NCI-H2227 (cell line): ENCODE measurements at regions not wholly inside any gene's neighbourhood (a gene's known extent, or its start where the extent isn't known, plus 50 kb on each side); places are given as distances from the start of the nearest gene placed in this dataset.
"Not testable (repeated sequence)": the region's sequence is repeated elsewhere in the genome, so short reads cannot be mapped to it uniquely, and the experiment has no call there.

ENCODE experiments used
- DNase-seq: peaks from one replicate; lab custom pipeline; 2025; ENCODE audit not compliant: unreplicated experiment; lab: John Stamatoyannopoulos, UW

DNA sequence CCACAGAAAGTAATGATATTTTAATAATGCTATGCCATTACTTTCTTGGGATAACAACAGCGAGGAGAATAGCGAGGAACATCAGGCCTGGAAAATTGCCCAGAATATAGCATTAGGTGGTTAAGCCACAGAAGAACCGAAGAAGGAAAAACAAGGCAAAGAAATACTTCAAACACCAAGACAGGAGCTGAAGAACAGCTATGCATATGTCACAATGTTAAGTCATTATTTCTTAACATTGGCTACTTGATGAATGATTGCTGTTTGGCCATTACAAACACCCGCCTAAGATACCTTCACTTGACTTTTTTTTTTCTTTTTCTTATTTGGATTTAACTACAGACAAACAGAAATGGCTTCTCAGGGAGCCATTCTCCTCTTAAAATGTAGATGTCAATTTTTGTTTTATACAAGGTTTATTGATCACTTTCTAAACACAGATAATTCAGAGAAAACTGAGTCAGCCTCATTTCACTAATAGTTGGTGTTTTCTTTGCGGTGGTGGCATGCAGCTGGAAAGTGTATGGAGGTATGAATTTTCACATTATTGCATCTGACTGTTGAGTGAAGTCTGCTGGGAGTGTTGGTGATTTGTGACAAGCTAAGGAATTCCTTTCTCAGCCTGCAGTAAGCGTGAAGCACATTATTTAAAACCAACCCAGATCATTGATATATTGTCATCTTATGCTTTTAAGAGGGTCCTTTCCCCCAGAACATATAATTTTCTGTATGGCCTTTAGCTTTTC is 705.7 kb upstream of the NR2F2 start:
- DNase-seq = no peak

DNA sequence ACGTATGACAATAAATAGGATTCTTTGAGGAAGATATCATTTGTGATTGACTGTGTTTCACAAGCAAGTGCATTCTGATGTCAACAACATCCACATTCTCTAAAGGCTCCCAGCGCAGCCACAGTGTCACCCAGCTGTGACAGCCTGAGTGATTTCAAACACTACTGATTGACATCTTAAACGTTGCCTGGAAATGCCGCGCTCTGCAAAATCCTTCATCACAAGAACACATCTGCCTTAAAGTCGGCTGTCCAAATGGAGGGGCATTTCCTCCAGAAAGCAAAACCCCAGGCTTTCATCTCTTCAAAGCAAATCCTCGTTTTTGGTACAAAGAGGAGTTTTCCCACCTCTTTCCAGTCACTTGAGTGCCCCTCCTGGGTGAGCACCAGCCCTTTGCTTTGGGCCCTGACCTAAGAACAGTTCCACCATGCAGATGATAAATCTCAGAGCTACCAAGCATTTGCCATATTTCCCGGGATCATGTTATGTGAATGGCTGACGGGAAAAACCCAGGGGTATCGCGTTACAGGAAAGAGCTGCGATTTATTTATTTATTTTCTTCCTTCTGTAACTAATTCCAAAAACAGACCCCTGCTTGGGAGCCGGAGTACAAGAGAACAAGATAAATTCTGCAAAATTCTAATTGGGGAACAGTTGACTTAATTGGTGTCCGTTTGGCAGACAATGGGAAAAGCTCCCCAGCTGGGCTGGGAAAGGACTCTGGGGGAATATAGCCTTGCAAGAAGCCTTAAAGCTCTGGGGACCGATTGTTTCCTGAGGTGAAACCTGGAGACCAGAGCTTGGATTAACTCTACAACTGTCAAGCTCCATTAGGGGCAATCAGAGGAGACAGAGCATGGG is 703.8 kb upstream of the NR2F2 start:
- DNase-seq = no peak

DNA sequence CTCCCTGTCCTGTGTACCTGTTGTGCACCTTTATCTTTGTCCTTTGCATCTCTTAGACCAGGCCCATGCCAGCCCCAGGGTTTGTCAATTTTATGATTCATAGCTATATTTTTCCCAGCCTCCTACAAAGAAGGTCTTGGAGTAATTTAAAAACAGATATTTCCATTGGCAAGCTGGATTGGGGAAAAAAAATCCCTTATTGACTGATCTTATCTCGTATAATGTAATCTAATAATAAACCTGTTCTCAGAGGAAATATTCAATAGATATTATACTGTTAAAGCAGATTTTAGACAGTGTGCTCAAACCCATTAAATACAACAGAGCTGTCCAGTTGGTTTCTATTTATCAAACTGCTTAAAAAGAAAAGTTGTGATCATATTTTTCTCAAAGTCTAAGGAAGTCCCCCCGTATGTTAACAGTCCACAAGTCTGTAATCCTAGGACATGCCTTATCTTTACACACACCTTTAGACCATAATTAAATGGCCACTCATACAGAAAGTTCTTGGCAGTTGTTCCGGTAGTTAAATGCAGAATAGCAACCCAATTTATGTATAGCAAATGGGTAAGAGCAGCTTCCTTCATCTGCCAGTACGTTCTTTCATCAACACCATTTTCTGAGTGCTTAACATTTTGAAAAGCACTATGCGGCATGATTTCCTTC is 700.9 kb upstream of the NR2F2 start:
- no peak for DNase-seq

DNA sequence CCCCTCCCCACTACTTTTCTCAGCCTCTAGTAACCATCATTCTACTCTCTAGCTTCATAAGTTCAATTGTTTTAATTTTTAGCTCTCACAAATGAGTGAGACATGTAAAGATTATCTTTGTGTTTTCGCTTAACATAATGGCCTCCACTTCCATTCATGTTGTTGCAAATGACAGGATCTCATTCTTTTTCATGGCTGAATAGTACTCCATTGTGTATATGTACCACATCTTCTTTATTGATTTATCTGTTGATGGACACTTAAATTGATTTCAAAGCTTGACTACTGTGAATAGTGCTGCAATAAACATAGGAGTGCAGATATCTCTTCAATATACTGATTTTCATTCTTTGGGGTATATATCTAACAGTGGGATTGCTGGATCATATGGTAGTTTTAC is 699.8 kb upstream of the NR2F2 start:
- DNase-seq = no peak

DNA sequence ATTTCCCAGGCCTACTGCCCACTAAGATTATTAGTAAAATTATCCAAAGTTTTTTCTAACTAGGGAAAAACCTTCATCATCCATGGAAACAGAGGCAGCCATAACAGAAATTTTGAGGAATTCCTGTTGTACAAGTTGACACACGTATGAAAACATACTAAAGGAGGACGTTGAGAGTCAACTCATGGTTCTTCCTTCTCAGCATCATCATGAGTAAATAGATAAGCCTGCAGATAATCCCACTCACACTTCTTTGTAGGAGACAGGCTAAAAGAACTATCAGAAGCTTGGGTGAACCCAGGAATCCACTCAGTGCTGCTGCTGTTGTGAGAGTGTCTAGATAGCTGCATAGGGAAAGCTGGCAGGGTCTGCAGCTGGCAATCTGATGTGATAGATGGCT is 694.8 kb upstream of the NR2F2 start:
- DNase-seq = no peak

DNA sequence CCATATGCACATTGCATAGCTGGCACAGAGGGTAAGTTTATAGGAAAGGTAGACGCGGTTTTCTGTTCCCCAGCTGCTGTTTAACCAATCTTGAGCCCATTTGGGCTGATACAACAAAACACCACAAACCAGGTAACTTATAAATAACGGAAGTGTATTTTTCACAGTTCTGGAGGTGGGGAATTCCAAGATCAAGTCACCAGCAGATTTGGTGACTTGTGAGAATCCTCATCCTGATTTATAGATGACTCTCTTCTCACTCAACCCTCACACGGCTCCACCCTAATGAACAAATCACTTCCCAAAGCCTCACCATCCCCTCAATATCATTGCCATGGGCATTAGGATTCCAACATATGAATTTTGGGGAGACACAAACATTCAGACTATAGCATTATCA is 694.4 kb upstream of the NR2F2 start:
- DNase-seq = no peak

DNA sequence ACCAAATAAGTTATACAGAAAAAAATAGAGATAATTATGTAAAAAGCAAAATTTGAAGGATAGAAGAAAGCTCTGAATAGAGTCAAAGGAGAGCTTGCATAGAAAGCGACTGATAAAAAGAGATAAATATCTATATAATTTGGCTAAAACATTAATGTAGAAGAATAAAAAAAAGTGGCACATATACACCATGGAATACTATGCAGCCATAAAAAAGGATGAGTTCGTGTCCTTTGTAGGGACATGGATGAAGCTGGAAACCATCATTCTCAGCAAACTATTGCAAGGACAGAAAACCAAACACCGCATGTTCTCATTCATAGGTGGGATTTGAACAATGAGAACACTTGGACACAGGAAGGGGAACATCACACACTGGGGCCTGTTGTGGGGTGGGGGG is 693.3 kb upstream of the NR2F2 start:
- not testable (repeated sequence) for DNase-seq

DNA sequence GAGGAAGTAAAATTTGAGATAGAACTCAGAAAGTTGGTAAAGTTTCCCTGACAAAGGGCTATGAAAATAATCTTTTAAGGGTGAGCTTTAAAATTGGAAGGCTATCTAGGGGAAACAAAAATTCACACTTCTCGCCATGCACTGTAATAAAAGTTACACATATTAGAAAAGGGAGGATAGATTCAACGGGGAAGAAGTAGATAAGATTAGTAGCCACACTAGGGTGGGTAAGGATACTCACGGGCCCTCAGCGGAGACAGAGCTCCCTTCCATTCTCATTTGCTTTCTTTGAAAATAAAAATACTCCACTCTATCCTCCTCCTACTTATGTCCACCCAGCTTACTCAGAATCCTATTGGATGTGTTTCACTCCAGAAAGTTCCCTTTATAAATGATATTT is 691.3 kb upstream of the NR2F2 start:
- DNase-seq = no peak

DNA sequence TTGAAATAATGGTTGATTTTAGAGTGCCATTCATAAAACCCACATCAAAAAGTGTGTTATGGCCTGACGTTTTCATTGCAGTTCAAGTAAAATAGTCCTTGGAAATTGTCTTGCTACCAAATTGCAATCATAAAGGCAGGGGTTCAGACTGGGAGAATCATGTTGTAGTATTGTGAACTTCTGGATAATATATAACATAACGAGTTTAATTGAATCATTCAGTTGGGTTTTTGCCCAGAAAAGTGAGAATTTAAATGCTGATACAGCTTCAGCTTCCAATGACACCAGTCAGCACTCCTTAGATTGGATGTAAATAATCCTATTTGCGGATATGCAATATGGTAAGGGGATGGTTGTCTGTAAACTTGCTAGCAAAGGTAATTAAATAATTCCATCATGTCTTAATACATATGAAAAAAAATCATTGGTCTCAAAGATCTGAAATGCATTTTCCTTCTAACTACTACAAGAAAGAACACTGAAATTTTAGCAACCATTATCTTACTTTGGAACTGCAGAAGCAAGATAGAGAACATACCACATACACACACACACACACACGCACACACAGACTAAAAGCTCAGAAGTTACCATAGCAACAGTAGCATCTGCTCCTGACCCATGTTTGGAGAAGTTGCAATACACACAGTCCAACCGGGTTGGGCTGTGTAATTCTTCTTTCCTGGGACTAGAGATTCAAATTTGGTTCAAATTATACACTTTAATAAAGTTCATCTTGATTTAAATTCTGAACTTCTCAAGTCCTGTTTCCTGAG is 686.2 kb upstream of the NR2F2 start:
- DNase-seq = no peak

DNA sequence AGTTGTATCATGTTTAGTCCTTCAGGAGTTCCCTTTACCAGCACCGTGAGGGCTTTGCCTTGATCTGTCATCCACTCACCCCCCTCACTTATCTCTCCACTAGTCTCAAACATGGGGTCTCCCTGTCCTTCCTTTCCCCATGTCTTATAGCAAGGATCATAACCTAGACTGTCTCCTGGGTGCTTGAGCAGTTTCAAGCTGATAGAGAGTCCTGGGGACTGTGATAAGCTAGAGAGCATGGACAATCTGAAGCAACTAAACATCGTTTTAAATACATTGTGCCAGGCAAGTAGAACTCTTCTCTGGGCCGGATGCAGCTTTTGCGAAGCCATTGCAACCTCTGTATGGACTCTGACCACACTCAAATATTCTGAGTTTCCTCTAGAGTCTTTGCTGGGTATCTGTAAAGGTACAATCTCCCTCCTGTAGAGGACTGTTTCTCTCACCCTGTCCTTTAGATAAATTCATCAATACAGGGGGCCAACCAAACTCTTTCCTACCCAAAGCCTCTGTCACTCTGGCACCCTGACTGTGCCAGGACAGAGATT is 684.6 kb upstream of the NR2F2 start:
- DNase-seq = no peak

DNA sequence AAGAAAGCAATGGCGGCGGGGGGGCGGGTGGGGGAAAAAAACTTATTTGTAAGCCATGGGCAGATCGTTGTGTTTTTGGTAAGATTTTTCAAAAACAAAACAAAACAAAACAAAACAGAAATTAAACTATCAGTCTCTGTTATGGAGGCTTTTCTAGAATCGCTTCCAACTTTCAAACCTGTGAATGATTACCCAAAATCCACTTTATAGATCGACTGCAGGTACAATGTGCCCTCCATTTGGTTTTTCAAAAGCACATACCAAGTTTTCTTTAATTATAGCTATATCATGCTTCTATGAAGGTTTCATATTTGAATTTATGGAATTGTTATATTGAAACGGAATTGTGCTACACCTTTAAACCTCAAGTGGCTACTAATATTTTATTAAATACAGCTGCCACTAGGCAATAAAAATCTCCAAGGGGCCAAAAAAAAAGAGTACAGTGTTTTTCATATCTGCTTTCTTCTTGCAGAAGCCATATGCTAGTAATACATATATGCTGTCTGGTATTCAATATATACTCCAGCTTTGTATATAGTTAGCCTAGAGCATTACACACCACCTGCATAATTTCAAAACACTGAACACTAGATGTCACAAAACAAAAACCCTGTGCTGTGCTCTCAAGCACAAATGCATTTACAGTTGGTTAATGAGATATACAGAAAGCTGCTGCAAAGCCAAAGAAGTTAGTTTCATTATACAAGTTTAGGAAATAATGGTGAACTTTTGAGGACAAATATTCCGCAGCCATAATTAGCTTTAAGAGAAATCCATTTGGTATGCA is 683.8 kb upstream of the NR2F2 start:
- DNase-seq = no peak

DNA sequence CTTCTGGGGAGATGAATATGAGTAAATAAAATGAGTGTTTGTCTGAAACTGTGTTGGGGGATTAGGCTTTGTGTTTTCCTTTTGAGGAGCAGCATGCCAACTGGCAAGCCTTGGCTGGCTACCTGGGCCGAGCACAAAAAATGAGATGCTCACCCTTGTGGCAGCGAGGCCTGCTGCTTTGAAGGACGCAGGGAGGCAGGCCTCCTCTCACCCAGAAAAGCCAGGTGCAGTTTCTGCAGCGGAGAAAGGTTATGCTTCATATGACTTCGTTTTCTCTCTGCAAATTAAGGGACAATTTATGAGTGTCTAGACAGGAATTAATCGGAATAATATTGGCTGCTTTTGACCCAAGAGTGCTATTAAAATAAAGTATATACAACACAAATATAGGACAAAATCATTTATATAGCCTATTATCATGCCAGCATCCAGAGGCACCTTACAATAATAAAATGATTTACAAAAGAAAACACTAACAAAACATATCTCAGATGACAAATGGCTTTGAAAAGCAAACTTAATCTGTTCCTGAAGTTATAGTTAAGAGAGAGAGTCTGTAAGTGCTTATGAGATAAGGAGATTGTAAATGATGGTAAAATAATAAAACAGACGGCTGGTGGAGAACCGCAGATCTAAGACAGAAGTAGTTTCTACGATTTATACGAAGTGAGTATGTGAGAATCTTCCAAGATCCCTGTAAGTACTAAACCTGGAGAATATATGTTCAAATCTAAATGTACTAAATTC is 682.8 kb upstream of the NR2F2 start:
- DNase-seq = no peak

DNA sequence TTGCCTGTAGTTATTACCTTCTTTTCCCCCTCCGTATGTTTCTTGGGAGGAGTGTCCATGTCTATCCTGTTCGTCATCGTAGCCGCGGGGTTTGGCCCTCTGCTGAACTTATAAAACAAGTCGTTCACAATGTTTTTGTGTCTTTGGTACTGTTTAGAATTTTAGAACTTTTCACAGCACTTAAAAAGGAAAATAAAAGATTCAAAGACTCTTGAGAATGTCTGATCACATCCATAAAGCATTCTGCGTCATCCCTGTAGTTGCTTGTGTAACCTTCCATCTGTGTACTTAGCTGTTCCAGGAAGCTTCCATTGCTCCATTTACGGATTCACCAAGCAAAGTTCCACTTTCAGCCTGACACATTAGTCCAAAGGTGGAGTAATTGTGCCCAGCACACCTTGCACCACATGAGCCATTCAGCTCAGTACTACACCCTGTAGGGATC is 677.1 kb upstream of the NR2F2 start:
- no peak for DNase-seq

DNA sequence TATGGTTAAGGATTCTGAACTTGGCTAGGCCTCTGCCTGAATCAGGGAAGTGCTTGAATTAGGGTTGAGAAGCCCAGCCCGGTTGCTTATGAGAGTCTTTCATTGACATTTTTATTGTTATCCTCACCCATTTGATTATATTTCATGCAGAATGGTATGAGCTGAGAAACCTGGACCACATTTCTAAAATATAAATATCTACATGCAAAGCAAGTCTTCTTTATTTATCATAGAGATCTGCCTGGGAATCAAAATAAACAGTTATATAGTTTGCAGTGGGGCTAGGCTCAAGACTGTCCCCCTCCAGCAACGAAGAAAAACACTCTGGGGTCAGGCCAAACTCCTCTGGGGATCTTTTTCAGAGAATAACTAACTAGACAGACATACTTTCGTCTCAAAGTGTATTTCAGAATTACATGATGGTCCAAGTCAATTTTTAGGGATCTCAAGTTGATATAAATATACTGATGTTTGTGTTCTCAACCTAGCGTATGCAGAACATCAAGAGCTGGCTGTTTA is 675.4 kb upstream of the NR2F2 start:
- no peak for DNase-seq

DNA sequence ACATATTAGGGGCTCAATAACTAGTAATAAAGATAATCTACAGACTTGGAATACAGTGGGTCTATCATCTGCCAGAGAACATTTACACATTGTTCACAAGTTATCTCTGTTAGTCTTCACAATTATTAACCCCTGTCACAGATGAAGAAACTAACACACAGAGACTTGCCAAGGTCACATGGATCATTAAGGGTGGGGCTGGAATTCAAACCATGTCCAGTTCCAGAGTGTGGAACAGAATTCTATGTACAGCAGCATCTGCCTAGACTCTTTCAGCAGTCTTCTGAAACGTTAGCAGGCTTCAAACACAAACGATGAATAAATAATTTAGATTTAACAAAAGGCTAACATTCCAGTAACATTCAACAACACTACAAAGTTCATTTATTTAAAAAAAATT is 673.9 kb upstream of the NR2F2 start:
- no peak for DNase-seq

DNA sequence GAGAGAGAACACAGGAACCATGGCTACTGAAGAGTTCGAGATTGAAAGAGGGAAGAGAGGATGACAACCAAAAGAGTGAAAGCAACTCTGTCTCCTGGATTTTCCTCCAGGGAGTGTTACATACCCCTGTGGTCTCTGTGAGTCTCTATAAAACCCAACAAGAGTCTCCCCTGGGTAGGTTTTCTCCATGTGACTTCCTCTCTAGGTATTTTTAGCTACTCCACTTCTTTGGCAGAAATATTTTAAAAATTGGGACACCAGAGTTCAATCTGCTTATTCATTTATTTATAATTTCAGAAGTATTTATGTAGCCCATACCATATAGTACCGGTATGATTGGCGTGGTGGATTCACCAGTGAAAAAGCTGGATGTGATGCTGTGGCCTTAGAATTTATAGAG is 671.7 kb upstream of the NR2F2 start:
- no peak for DNase-seq

DNA sequence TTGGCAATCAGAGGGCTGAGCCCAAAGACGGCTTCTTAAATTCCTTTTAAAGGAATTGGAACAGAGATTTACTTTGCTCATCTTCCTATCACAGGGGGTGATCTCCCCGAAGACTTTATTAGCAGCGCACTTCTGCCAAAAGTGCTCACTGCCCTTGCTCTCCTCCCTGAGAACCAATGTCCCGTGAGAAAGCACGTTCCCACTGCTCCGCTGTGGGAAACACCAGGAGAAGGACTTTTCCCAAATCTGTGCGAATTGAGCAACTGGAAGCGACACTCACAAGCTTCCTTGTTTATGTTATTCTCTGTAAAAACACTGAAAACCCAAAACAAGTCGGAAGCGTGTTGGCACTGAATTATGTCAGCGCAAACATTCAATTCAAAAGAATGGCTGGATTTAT is 670.8 kb upstream of the NR2F2 start:
- no peak for DNase-seq

DNA sequence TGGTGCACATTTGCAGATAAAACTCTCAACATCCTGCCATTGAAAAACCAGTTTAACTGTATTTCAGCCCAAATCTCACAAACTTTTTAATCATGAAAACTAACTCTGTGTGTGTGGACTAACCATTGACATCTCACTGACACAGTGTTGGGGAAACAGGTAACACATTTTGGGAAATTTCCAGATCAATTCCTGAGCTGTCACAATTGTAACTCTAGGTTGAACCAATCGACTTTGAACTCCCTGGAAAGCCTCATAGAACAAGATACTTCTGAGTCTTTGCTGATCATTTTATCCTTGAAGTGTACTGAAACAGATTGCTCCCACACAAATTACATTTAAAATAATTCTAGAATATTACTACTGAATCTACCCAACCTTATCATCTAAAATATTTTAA is 667.9 kb upstream of the NR2F2 start:
- no peak for DNase-seq
